Mesenchymal stem cell (in vitro differentiated cells and primary cell): ENCODE measurements at regions not wholly inside any gene's neighbourhood (a gene's known extent, or its start where the extent isn't known, plus 50 kb on each side); places are given as distances from the start of the nearest gene placed in this dataset.

Experiments used
- DNase-seq: peaks from one replicate; pipeline ENCODE4 v3.0.0-alpha.2; 2013
- H2AFZ ChIP-seq: one replicate; pipeline ENCODE4 v1.6.1; 2013; ENCODE audit warnings: low read depth, mild to moderate bottlenecking, control low read depth, inconsistent platforms, low read length, moderate library complexity
- H2AK5ac ChIP-seq: 2 replicates; pipeline ENCODE4 v1.6.1; 2013; ENCODE audit warnings: low read length, moderate library complexity, mild to moderate bottlenecking, inconsistent platforms; ENCODE audit not compliant: severe bottlenecking
- H2BK120ac ChIP-seq: one replicate; pipeline ENCODE4 v1.6.1; 2013; ENCODE audit warnings: low read depth, mild to moderate bottlenecking, inconsistent platforms, low read length, moderate library complexity
- H2BK12ac ChIP-seq, 2 experiments: one replicate each; pipeline ENCODE4 v1.6.1; 2013; ENCODE audit warnings: inconsistent platforms in 2 of 2, low read length in 2 of 2, mild to moderate bottlenecking in 2 of 2, moderate library complexity in 2 of 2, control low read depth in 1 of 2
- H2BK15ac ChIP-seq: one replicate; pipeline ENCODE4 v1.6.1; 2013; ENCODE audit warnings: mild to moderate bottlenecking, low read depth, inconsistent platforms; ENCODE audit not compliant: poor library complexity, severe bottlenecking
- H2BK5ac ChIP-seq: 2 replicates; pipeline ENCODE4 v1.6.1; 2013; ENCODE audit warnings: low read depth, mild to moderate bottlenecking, low read length, control low read depth, inconsistent platforms; ENCODE audit not compliant: poor library complexity, severe bottlenecking
- H3K14ac ChIP-seq, 2 experiments: one replicate each; pipeline ENCODE4 v1.6.1; 2013; ENCODE audit warnings: inconsistent platforms in 2 of 2, low read length in 2 of 2, control low read depth in 1 of 2, mild to moderate bottlenecking in 1 of 2, moderate library complexity in 1 of 2
- H3K18ac ChIP-seq, 2 experiments: one replicate each; pipeline ENCODE4 v1.6.1; 2013; ENCODE audit warnings: inconsistent platforms in 2 of 2, low read length in 2 of 2, control low read depth in 1 of 2, low read depth in 1 of 2, mild to moderate bottlenecking in 1 of 2
- H3K23ac ChIP-seq, 2 experiments: one replicate each; pipeline ENCODE4 v1.6.1; 2013; ENCODE audit warnings: inconsistent platforms in 2 of 2, low read length in 2 of 2, mild to moderate bottlenecking in 2 of 2, moderate library complexity in 2 of 2, control low read depth in 1 of 2
- H3K27ac ChIP-seq: 2 replicates; pipeline ENCODE4 v1.5.1; 2013; ENCODE audit warnings: mild to moderate bottlenecking, moderate library complexity, low read length, control low read depth, inconsistent platforms; ENCODE audit not compliant: poor library complexity, severe bottlenecking
- H3K27me3 ChIP-seq, 2 experiments: 2 replicates each; pipeline versions ENCODE4 v1.6.1 to v1.7.0; 2013; ENCODE audit warnings: low read length in 2 of 2, mild to moderate bottlenecking in 2 of 2, moderate library complexity in 2 of 2, control low read depth in 1 of 2, inconsistent platforms in 1 of 2; ENCODE audit not compliant: control insufficient read depth in 1 of 2, insufficient read depth in 1 of 2
- H3K36me3 ChIP-seq, 2 experiments: 2 replicates each; pipeline versions ENCODE4 v1.6.1 to v1.7.0; 2013; ENCODE audit warnings: low read length in 2 of 2, control low read depth in 1 of 2, inconsistent platforms in 1 of 2, low read depth in 1 of 2, mild to moderate bottlenecking in 1 of 2; ENCODE audit not compliant: insufficient read depth in 2 of 2, control insufficient read depth in 1 of 2
- H3K4ac ChIP-seq, 2 experiments: one replicate each; pipeline ENCODE4 v1.6.1; 2013; ENCODE audit warnings: inconsistent platforms in 2 of 2, low read length in 2 of 2, mild to moderate bottlenecking in 2 of 2, moderate library complexity in 2 of 2, control low read depth in 1 of 2, low read depth in 1 of 2
- H3K4me1 ChIP-seq: 2 replicates; pipeline ENCODE4 v1.6.1; 2013; ENCODE audit warnings: low read depth, low read length, control low read depth; ENCODE audit not compliant: control insufficient read depth, insufficient read depth
- H3K4me2 ChIP-seq: 2 replicates; pipeline ENCODE4 v1.6.1; 2013; ENCODE audit warnings: low read length, mild to moderate bottlenecking, inconsistent platforms; ENCODE audit not compliant: poor library complexity, severe bottlenecking
- H3K4me3 ChIP-seq, 2 experiments: 2 replicates each; pipeline versions ENCODE4 v1.5.1 to v1.7.0; 2013; ENCODE audit warnings: low read length in 2 of 2, mild to moderate bottlenecking in 2 of 2, control low read depth in 1 of 2, low read depth in 1 of 2; ENCODE audit not compliant: insufficient read depth in 1 of 2
- H3K79me1 ChIP-seq: replicated peaks from 2 replicates; pipeline ENCODE4 v1.6.1; 2013; ENCODE audit warnings: mild to moderate bottlenecking, control low read depth, low read length, inconsistent platforms; ENCODE audit not compliant: poor library complexity, severe bottlenecking
- H3K9ac ChIP-seq: 2 replicates; pipeline ENCODE4 v1.7.0; 2013; ENCODE audit warnings: mild to moderate bottlenecking, low read length, moderate library complexity
- H3K9me3 ChIP-seq: 2 replicates; pipeline ENCODE4 v1.7.0; 2013; ENCODE audit warnings: mild to moderate bottlenecking, low read length; ENCODE audit not compliant: control insufficient read depth
- H4K8ac ChIP-seq: one replicate; pipeline ENCODE4 v1.6.1; 2013; ENCODE audit warnings: inconsistent platforms, mild to moderate bottlenecking, low read length, moderate library complexity
- H4K91ac ChIP-seq: one replicate; pipeline ENCODE4 v1.6.1; 2013; ENCODE audit warnings: mild to moderate bottlenecking, low read length, inconsistent platforms
- WGBS: methylation state at CpG from one replicate; pipeline ENCODE4 v1.1.7; 2013; ENCODE audit warnings: mixed read lengths; 5-methylcytosine and 5-hydroxymethylcytosine counted together

DNA sequence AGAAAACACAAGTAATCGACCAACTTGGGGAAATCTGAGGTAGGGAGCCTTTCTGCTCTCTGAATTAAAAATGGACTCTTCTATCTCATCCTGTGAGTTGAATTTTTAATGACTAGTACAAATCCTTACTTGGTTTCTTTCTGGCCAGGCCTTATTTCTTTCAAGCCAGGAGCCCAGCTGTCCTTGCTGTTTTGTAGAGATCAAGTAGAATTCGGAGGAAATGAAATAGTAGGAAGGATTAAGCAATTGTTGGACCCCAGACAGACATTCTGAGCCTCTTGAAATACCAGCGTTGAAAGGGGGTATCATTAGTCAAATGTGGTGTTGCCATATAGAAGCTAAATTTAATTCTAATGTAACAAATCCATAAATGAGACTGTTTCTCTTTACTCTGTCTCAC lies 53.7 kb upstream of the SMIM15 start:
- Histone ChIP-seq H3K27me3 (no peaks in the 10 kb centered on the region), H3K23ac (no peak overlapping the region), H2BK5ac (no peak overlapping the region), H3K14ac (no peak overlapping the region), H2BK12ac (no peak overlapping the region), H3K18ac (no peak overlapping the region), H2BK15ac (no peak overlapping the region), H3K9ac (no peak overlapping the region), H4K8ac (no peak overlapping the region), H3K4ac (no peak overlapping the region), H3K4me1 (no peaks in the 10 kb centered on the region), H3K9me3 (no peaks in the 10 kb centered on the region), H3K4me3 (no peak overlapping the region), H3K36me3 (no peaks in the 10 kb centered on the region), H3K27ac (no peak overlapping the region), H3K79me1 (no peaks in the 10 kb centered on the region), H2BK120ac (no peak overlapping the region), H3K4me2 (no peak overlapping the region), H4K91ac (no peak overlapping the region), H2AK5ac (no peak overlapping the region), H2AFZ (no peak overlapping the region)
- DNase-seq: no peak
- 70% methylated on average over 1 of the region's 3 CpGs for WGBS

DNA sequence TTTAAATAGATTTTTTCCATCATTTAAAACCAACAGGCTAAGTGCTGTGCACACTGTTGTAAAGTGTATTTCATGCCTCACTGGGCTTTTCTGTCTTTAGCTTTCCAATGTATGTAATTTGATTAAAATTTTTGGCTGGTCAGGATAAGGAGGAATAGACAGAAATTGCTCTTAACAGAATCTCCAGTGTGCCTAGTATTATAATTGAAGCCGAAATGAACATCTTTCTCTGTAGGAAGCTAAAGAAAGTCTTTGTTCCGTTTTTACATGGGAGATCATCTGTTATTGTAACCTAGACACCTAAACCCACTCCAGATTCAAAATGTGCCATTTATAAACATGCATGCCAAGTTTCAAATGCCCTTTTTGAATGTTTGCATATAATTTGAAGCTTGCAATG lies 54.5 kb upstream of the SMIM15 start:
- WGBS: 78% methylated on average over 1 of the region's 2 CpGs

GRCh38 chr5:61217214-61217613 lies 54.9 kb upstream of the SMIM15 start:
- no peaks in the 10 kb centered on the region for H3K4me1 ChIP-seq
- H3K9ac ChIP-seq: no peak overlapping the region
- no peaks in the 10 kb centered on the region for H3K27me3 ChIP-seq
- no peak overlapping the region for H3K23ac ChIP-seq
- H3K4me3 ChIP-seq: no peak overlapping the region
- H2BK5ac ChIP-seq: no peak overlapping the region
- no peak overlapping the region for H4K91ac ChIP-seq
- H2AFZ ChIP-seq: no peak overlapping the region
- 96% methylated on average over 3 of the region's 3 CpGs for WGBS
- no peak overlapping the region for H2BK15ac ChIP-seq
- no peak overlapping the region for H3K18ac ChIP-seq
- DNase-seq: no peak
- H3K9me3 ChIP-seq: no peaks in the 10 kb centered on the region
- no peak overlapping the region for H2AK5ac ChIP-seq
- H3K36me3 ChIP-seq: no peaks in the 10 kb centered on the region
- no peak overlapping the region for H2BK12ac ChIP-seq
- H3K79me1 ChIP-seq: no peaks in the 10 kb centered on the region
- no peak overlapping the region for H3K4ac ChIP-seq
- no peak overlapping the region for H2BK120ac ChIP-seq
- H3K4me2 ChIP-seq: no peak overlapping the region
- no peak overlapping the region for H3K14ac ChIP-seq
- no peak overlapping the region for H4K8ac ChIP-seq
- no peak overlapping the region for H3K27ac ChIP-seq

More for the DNA sequence above, 54.5 kb upstream of the SMIM15 start:
- Histone ChIP-seq H3K79me1 (no peaks in the 10 kb centered on the region), H2AK5ac (no peak overlapping the region), H3K36me3 (no peaks in the 10 kb centered on the region), H3K4ac (no peak overlapping the region), H4K8ac (no peak overlapping the region), H3K14ac (no peak overlapping the region), H3K27me3 (no peaks in the 10 kb centered on the region), H2AFZ (no peak overlapping the region), H2BK15ac (no peak overlapping the region), H3K4me2 (no peak overlapping the region), H3K4me1 (no peaks in the 10 kb centered on the region), H3K27ac (no peak overlapping the region), H2BK5ac (no peak overlapping the region), H3K18ac (no peak overlapping the region), H2BK12ac (no peak overlapping the region), H3K9ac (no peak overlapping the region), H3K9me3 (no peaks in the 10 kb centered on the region), H3K23ac (no peak overlapping the region), H2BK120ac (no peak overlapping the region), H3K4me3 (no peak overlapping the region), H4K91ac (no peak overlapping the region)
- DNase-seq: no peak

DNA sequence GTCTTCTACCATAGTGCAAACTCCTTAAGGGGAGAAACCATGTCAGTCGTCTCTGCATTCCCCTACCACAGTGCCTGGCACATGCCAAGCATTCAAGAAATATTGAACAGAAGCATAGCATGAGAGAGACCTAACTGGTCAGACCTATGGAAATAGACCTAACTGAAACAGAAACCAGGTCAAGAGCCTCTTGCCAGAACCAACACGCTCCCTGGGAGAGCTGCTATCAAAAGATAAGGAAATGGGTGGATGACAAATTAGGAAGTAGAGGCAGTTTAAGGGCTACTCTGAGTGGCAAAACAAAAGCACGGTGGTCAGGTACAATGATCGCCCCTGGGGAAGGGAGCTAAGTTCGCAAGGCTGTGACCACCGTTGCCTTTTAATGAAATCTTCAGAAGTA lies 66.0 kb upstream of the SMIM15 start:
- no peak for DNase-seq
- no peak overlapping the region for H3K14ac ChIP-seq

More for the DNA sequence above, 66.0 kb upstream of the SMIM15 start:
- H3K4me2 ChIP-seq: no peak overlapping the region
- H3K79me1 ChIP-seq: no peaks in the 10 kb centered on the region
- H3K4me3 ChIP-seq: no peak overlapping the region
- H2BK5ac ChIP-seq: no peak overlapping the region
- H3K4ac ChIP-seq: no peak overlapping the region
- no peak overlapping the region for H4K91ac ChIP-seq
- no peak overlapping the region for H2AK5ac ChIP-seq
- no peak overlapping the region for H3K9ac ChIP-seq
- H3K18ac ChIP-seq: no peak overlapping the region
- no peak overlapping the region for H3K27ac ChIP-seq
- no peaks in the 10 kb centered on the region for H3K36me3 ChIP-seq
- no peak overlapping the region for H2AFZ ChIP-seq
- 87% methylated on average over 6 of the region's 6 CpGs for WGBS
- no peak overlapping the region for H2BK120ac ChIP-seq
- peaks cover 14% of the 10 kb centered on the region for H3K4me1 ChIP-seq
- no peak overlapping the region for H4K8ac ChIP-seq
- no peak overlapping the region for H2BK15ac ChIP-seq
- H3K23ac ChIP-seq: no peak overlapping the region
- H3K27me3 ChIP-seq: no peaks in the 10 kb centered on the region
- no peak overlapping the region for H2BK12ac ChIP-seq
- H3K9me3 ChIP-seq: peaks cover 8% of the 10 kb centered on the region
